Endodermal cell (in vitro differentiated cells): ENCODE measurements at regions not wholly inside any gene's neighbourhood (a gene's known extent, or its start where the extent isn't known, plus 50 kb on each side); places are given as distances from the start of the nearest gene placed in this dataset.

Experiments
- DNase-seq: peaks from one replicate; pipeline ENCODE4 v3.0.0-alpha.2; 2017
- H3K27ac ChIP-seq: 2 replicates; pipeline ENCODE4 v1.5.1; 2013; ENCODE audit warnings: mild to moderate bottlenecking, low read depth, low read length, moderate library complexity
- H3K27me3 ChIP-seq: 2 replicates; pipeline ENCODE4 v1.6.1; 2013; ENCODE audit warnings: mild to moderate bottlenecking, low read length, moderate library complexity; ENCODE audit not compliant: insufficient read depth, control insufficient read depth, poor library complexity, severe bottlenecking
- H3K36me3 ChIP-seq: 2 replicates; pipeline ENCODE4 v1.7.0; 2013; ENCODE audit warnings: mild to moderate bottlenecking, low read length, moderate library complexity; ENCODE audit not compliant: control insufficient read depth, insufficient read depth
- H3K4me1 ChIP-seq: one replicate; pipeline ENCODE4 v1.7.0; 2013; ENCODE audit warnings: low read length; ENCODE audit not compliant: control insufficient read depth, insufficient read depth
- H3K4me3 ChIP-seq: 2 replicates; pipeline ENCODE4 v1.5.1; 2013; ENCODE audit warnings: mild to moderate bottlenecking, low read length, moderate library complexity
- H3K9ac ChIP-seq: 2 replicates; pipeline ENCODE4 v1.6.1; 2013; ENCODE audit warnings: mild to moderate bottlenecking, low read length, moderate library complexity; ENCODE audit not compliant: poor library complexity, severe bottlenecking; ENCODE audit errors: extremely low read depth
- H3K9me3 ChIP-seq: 2 replicates; pipeline ENCODE4 v1.6.1; 2013; ENCODE audit warnings: mild to moderate bottlenecking, low read length, moderate library complexity; ENCODE audit not compliant: control insufficient read depth
- H3K27ac Mint-ChIP-seq: 2 replicates; pipeline ENCODE4 v1.8.0; 2020; ENCODE audit warnings: mixed read lengths
- H3K27me3 Mint-ChIP-seq: 2 replicates; pipeline ENCODE4 v1.8.0; 2021; ENCODE audit warnings: mild to moderate bottlenecking, mixed read lengths; ENCODE audit not compliant: insufficient read depth
- H3K36me3 Mint-ChIP-seq: 2 replicates; pipeline ENCODE4 v1.8.0; 2020; ENCODE audit warnings: low read depth, mixed read lengths
- H3K4me1 Mint-ChIP-seq: 2 replicates; pipeline ENCODE4 v1.8.0; 2020; ENCODE audit warnings: mixed read lengths
- H3K4me3 Mint-ChIP-seq: 2 replicates; pipeline ENCODE4 v1.8.0; 2020; ENCODE audit warnings: mild to moderate bottlenecking, moderate library complexity, mixed read lengths
- H3K9me3 Mint-ChIP-seq: 2 replicates; pipeline ENCODE4 v1.8.0; 2020; ENCODE audit warnings: mild to moderate bottlenecking, mixed read lengths
- CTCF ChIP-seq: fragments of 200-600 bp; sonication (generic); conservative IDR thresholded peaks from 2 replicates; pipeline ENCODE4 v1.5.0; 2021; ENCODE audit warnings: antibody characterized with exemption, mild to moderate bottlenecking
- whole genome bisulfite sequencing, 2 experiments: methylation state at CpG; one replicate each; pipeline versions ENCODE4 v1.1.5 to v1.1.7; 2013; ENCODE audit warnings: missing lambda C conversion rate in 2 of 2, mixed read lengths in 1 of 2; ENCODE audit not compliant: insufficient coverage in 1 of 2, insufficient read length in 1 of 2; 5-methylcytosine and 5-hydroxymethylcytosine counted together

DNA sequence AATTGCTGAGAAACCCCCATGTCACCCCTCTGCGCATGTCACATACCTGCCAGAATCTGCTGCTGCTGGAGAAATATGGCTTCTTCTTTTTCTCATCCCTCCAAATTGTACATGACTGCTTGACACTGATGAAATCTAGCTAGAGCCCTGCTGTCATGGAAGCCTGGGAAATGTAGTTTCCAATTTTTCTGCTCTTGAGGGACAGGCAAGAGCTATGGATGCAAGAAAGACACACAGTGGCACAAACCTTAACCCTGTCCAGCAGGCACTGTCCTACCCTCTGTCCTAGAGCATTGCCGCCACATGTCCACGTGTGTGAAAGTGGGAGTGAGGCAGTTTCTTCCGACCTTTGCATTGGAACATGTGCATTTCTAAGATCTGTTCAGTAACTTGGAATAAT, 255.5 kb upstream of the SEMA6A start:
- H3K27me3 Mint-ChIP-seq = no peaks in the 10 kb centered on the region
- H3K4me1 Mint-ChIP-seq = peaks cover 23% of the 10 kb centered on the region
- no peaks in the 10 kb centered on the region for H3K36me3 ChIP-seq
- no peak overlapping the region for H3K27ac ChIP-seq
- WGBS, 2 experiments = 91 to 100% methylated on average over 2 to 4 of the region's 4 CpGs
- no peak overlapping the region for H3K4me3 Mint-ChIP-seq
- H3K27me3 ChIP-seq = no peaks in the 10 kb centered on the region
- no peaks in the 10 kb centered on the region for H3K9me3 Mint-ChIP-seq
- H3K4me3 ChIP-seq = no peak overlapping the region
- no peaks in the 10 kb centered on the region for H3K36me3 Mint-ChIP-seq
- H3K9me3 ChIP-seq = no peaks in the 10 kb centered on the region
- H3K9ac ChIP-seq = no peak overlapping the region
- H3K4me1 ChIP-seq = no peaks in the 10 kb centered on the region
- DNase-seq = no peak
- TF ChIP-seq CTCF = no peak
- H3K27ac Mint-ChIP-seq = no peak overlapping the region

GRCh38 chr5:116827078-116827477, 252.5 kb upstream of the SEMA6A start:
- Mint-ChIP-seq H3K27me3 (no peaks in the 10 kb centered on the region), H3K4me3 (no peak overlapping the region), H3K9me3 (no peaks in the 10 kb centered on the region), H3K4me1 (peaks cover 40% of the 10 kb centered on the region), H3K27ac (no peak overlapping the region), H3K36me3 (no peaks in the 10 kb centered on the region)
- DNase-seq = no peak
- H3K27me3 ChIP-seq = no peaks in the 10 kb centered on the region
- no peaks in the 10 kb centered on the region for H3K36me3 ChIP-seq
- no peak overlapping the region for H3K9ac ChIP-seq
- no peak overlapping the region for H3K27ac ChIP-seq
- no peaks in the 10 kb centered on the region for H3K9me3 ChIP-seq
- peaks cover 2% of the 10 kb centered on the region for H3K4me1 ChIP-seq
- TF ChIP-seq CTCF = no peak
- H3K4me3 ChIP-seq = no peak overlapping the region

DNA sequence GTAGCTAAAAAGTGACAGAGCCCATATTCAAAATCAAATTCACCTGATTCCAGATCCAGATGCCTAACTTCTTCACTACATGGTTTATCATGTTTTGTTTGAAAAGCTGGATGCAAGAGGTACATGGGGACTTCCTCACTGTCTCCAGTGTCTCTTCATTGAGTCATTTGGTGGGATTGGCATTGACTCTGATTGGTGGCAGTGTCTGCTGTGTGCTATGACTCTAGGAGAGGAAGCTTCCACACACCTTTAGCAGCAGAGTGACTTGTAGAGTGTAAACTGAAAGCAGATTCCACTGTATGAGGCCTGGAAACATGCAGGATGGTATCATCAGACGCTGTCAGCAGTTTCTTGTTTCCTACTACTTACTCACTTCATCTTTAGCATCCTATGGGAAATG, 250.9 kb upstream of the SEMA6A start:
- WGBS, 2 experiments = 88 to 97% methylated on average over 1 of the region's 1 CpG
- no peak for DNase-seq
- Mint-ChIP-seq H3K27me3 (no peaks in the 10 kb centered on the region), H3K9me3 (no peaks in the 10 kb centered on the region), H3K4me3 (no peak overlapping the region), H3K4me1 (peaks cover 46% of the 10 kb centered on the region), H3K27ac (peak overlapping the region; percentile 48), H3K36me3 (no peaks in the 10 kb centered on the region)
- H3K9ac ChIP-seq = no peak overlapping the region
- H3K9me3 ChIP-seq = no peaks in the 10 kb centered on the region
- H3K4me3 ChIP-seq = no peak overlapping the region
- peaks cover 6% of the 10 kb centered on the region for H3K4me1 ChIP-seq
- no peak overlapping the region for H3K27ac ChIP-seq
- no peaks in the 10 kb centered on the region for H3K36me3 ChIP-seq
- H3K27me3 ChIP-seq = no peaks in the 10 kb centered on the region
- TF ChIP-seq CTCF = no peak
